HuH-7 (cell line): ENCODE measurements at regions not wholly inside any gene's neighbourhood (a gene's known extent, or its start where the extent isn't known, plus 50 kb on each side); places are given as distances from the start of the nearest gene placed in this dataset.
"Not testable (repeated sequence)": the region's sequence is repeated elsewhere in the genome, so short reads cannot be mapped to it uniquely, and the experiment has no call there.

Experiments
- DNase-seq: peaks from one replicate; pipeline ENCODE4 v3.0.0; 2011; ENCODE audit warnings: low spot score

DNA sequence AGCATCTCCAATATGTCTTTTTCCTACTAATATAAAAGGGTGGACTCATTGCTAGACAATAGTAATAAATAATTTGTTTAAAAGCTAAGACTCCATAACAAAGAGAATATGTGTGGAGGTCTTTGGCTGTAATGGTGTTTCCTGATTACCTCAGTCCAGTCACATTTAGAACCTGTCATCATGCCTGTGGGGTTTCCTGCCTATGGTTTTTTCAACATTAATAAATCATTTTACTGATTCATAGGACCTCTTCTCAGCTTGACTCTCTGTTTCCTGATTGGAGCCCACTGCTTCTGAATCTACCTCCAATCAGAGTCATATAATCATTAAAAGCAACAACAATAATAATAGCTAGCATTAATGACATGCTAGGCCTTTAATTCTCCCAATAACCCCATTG, 52.4 kb upstream of the GNAI1 start:
- no peak for DNase-seq

DNA sequence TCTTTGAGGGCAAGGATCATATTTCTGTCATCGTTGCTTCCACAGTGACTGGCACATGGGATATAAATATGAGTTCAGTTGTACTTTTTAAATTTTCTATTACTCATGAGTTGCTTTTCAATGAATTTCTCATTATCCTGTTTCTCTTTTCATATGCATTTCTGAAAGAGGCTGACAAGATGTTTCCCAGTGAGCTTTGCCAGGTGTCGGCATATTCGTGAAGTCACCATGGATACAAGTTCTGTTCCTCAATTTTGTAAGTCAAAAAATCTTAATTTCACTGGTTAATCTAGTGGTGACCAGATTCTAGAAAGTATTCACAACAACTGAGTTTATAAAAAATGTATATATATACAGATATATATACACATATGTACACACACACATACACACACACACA, 55.7 kb upstream of the GNAI1 start:
- no peak for DNase-seq

DNA sequence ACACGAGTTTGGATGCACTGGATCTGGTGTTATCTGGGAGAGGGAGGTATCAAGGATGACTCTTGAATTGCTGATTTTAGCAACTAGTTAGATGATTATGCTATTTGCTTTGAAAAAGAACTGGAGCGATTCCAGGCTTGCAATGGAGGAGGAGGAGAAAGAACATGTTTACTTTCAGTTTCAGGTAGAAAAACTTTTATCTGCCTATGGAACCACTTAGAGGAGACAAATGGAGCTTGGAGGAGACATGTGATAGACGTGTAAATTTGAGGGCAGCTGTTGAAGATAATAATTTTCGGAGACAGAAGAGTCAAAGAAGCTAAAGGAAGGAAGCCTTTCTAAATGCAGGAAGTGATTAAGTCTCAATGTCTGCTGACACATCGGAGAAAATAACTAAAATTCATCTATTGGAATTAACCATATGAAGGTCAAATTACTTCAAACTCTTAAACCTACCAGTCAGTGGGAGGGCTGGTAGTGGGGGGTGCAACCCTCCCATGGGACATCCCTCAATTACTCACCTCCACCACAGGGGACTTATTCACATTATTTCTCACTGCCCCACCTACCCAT, 56.4 kb upstream of the GNAI1 start:
- DNase-seq = no peak

DNA sequence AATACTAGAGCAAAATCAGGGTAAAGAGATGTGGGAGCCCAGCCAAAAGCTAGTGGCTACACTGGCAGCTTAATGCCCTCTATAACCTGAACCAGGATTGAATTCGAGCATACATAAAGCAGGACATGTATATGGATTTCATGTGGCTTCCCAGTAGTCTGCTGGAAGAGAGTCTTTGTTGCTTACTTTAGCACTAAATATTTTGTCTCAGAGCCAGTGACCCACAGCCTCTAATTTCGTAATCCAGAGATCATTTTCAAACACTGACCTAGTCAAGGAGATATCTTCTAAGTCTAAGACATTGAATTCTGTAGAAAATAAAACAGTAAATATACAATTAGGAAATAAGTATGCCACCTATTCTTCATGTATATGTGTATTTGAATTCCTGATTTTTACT, 64.2 kb upstream of the GNAI1 start:
- no peak for DNase-seq

DNA sequence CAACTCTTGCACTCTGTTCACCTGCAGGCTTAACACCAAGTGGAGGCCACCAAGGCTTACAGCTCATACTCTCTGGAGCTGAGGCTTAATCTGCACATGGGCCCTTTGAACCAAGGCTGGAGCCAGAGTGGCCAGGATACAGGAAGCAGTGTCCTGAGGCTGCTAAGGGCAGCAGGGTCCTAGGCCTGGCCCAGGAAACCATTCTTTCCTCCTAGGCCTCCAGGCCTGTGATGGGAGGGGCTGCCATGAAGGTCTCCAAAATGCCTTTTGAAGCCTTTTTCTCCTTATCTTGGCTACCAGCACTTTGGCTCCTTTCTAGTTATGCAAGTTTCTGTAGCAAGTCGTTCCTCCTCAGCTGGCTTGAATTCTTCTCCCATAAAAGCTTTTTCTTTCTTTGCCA, 68.0 kb upstream of the GNAI1 start:
- no peak for DNase-seq

DNA sequence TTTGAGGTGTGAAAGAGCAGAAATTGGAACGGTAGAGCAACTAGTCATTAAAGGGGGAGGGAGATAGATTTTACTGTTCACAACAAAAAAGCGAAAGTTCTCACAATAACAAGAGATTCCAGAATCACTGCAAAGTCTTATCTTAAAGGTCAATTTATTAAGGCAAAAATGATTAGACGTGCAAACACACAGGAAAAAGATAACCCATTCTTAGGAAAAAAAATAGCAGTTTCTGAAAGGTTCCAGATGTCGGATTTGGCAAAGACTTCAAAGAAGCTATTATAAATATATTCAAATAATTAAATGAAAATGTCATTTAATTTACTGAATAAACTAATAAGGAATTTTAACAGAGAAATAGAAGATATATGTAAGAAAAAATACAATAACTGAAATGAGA, 70.8 kb upstream of the GNAI1 start:
- no peak for DNase-seq

DNA sequence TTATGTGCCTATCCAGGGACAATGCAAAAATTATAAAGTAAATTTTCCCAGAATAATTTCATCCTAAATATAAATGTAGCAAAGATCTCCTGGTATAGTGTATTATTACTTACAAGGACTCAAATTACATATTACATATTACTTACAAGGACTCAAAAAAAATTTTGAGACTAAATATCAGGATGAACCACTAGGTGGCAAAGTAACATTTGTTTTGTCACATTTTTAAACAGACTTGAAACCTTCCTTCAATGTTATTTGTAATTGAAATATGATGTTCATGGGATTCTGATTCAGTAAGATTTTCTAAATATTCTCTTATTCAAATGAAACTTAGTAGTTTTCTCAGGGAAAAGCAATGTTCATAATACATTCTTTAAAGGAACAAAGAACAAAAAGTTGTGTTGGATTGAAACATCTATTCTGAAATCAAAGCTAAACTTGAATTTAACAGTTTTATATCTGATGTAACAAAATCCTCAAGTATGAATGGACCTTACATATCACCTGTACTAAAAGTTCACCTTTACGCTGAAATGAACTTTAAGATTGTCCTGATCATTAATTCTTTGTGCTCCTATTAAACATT, 74.3 kb upstream of the GNAI1 start:
- peak; percentile 15 for DNase-seq

DNA sequence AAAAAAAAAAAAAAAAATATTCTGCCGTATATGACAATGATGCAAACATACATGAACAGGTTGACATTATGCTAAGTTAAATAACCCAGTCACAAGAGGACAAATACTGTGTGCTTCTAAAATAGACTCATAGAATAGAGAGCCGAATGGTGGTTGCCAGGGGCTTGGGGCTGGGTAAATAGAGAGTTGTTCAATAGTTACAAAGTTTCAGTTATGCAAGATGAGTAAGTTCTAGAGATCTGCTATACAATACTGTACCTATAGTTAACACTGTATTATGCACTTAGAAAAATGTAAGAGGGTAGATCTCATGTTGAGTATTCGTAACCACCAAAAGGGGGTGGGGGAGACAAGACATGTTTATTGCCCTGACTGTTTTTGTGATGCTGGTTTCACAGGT, 77.1 kb upstream of the GNAI1 start:
- DNase-seq = no peak

DNA sequence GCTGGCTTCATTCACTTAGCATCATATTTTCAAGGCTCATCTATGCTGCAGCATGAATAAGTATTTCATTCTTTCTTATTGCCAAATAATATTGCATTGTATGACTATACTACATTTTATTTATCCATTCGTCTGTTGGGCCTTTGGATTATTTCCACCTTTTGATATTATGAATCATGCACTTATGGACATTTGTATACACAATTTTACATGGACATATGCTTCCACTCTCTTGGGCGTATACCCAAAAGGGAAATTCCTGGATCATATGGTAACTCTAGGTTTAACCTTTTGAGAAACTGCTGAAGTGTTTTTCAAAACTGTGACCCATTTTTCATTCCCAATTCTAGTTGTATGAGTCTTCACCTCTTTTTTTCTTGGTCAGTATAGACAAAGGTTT, 80.3 kb upstream of the GNAI1 start:
- DNase-seq = no peak

DNA sequence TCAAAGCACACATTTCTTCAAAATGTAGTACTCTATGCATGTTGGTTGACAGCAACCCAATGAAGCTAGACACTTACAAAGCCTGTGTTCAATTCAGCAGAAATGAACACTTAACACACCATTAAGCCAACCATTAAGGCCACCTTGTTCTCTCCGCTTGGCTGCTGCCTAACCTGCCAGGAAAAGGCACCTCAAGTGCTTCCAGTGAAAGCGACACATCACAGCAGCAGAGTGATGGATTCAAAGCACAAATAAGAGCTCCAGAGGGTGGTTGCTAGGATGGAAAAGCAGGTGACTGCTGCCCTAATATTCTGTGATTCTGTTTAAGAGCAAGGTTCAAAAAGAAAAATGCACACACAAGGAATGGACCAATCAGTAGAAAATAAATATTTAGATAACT, 81.5 kb upstream of the GNAI1 start:
- no peak for DNase-seq

DNA sequence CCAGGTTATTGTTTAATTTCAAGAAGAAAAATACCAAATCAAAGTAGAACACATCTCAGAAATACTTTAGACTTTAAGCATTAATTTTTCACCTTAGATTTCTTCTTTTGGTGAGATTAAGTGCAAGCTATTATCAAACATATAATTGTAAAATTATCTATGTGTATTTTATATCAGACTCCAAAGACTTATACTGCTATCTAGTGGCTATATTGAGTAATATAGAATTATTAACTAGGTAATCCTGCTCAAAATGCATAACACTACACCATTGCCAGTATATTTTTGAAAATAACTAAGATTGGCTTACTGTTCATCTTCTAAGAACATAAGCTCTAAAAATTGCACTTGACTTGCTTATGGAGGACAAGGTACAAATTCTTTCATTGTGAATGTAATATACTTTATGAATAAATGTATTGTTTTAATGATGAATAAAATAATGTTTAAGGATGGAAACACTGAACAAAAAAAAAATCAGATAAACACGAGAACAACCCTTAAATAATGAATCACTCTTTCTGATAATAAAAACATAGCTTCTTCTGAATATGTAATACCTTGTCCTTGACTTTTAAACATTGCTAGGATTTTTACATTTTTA, 86.7 kb upstream of the GNAI1 start:
- peak; percentile 5 for DNase-seq

DNA sequence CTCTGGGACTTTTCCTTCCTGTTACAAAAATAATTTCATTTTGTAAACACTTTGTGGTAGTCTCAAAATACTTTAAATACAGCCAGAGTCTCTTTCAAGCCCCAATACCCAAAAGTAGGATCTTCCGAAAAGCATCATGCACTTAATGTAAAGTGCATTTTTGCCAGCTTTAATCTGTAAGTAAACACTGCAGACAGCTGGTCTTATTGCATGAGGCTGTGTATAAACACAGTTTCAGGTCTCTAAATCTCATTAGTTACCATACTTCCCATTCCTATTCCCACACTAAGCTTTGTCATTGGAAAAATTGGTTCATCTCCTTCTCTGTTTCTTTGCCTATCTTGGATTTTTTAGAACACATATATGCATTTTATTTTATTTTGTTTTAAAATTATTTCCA, 87.6 kb upstream of the GNAI1 start:
- DNase-seq = no peak

DNA sequence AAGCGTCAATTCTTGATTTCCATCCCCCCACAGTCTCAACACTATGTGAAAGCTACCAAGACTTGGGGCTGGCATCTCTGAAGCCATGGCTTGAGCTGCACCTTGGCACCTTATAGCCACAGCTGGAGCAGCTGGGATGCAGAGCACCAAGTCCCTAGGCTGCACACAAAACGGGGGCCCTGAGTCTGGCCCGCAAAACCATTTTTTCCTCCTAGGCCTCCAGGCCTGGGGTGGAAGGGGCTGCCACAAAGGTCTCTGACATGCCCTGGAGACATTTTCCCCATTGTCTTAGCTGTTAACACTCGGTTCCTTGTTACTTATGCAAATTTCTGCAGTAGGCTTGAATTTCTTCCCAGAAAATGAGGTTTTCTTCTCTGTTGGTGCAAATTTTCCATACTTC, 89.8 kb upstream of the GNAI1 start:
- no peak for DNase-seq

DNA sequence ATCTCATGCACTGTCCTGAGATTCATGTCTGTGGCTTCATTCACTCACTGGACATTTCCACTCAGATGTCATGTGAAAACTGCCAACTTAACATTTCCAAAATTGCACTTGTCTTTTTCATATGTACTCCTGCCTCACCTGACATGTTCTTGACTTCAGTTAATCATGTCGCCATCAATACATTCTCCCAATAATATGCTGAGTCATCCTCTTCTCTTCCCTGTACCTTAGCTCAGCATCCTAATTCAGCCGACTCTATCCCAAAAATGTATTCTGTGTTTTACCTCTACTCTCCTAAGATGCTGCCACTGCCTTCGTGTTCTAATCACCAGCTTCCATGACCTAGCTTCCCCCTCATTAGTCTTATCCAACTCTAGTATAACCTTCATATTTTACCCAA, 93.9 kb upstream of the GNAI1 start:
- no peak for DNase-seq

DNA sequence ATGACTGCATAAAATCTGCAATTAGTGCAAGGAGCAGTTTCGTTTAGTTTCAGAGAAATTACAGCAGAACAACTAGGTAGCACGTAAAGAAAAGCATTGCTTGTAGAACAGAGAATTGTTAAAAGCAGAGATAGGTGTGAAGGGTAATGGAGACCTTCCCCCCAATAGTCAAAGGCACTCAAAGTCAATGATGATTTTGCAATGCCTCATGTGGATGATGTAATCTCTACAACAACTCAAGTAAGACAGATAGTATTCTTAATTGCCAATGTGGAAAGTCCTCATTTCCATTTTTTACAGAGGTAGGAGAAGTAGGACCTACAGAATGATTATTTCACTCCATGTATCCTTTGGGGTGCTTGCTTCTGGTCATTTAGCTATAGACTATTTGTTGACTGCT, 94.3 kb upstream of the GNAI1 start:
- no peak for DNase-seq

DNA sequence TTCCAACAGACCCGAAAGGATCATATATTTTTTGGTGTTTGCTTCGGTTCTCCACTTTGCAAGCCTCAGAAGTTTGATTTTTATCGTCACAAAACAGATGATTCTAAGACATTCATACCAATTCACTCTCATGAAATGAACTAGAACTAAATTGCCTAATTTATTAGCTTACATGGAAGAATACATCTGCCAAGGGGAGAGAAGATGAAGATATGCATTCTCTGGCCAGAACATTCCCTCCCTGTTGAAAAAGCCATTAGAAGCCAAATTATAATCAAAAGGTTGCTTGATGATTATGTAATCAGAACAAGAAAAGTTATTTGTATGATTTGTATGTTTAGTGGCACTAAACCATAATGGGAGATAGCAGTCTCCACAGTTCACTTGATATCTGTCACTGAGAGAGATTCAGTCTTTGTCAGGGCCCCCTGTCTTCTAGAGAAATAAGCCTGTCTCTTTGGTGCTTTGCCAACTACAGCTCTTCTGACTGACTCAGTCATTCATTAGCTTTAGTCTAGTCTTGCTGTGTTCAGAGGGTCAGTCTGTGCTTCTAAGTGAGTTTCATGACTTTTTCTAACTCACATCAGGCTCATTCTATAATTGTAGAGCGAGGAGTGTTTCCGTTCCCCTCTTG, 95.3 kb upstream of the GNAI1 start:
- DNase-seq = no peak

DNA sequence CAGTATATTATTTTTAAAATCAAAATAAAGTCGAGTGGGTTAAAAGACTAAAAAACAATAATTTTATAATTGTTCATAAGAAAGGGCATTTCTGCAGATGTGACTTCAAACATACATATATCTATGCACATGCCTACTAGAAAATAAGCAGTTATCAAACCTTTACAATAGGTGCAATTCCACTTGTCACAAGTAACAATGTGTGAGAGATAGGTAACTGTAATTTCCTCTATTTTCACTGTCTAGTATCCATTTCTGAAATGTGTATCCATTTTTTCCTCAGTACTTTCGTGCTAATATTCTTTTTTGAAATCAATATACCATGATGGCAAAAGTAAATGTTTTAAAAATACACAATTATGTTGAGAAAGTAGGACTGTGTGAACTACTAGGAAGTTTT, 96.9 kb upstream of the GNAI1 start:
- DNase-seq = no peak

DNA sequence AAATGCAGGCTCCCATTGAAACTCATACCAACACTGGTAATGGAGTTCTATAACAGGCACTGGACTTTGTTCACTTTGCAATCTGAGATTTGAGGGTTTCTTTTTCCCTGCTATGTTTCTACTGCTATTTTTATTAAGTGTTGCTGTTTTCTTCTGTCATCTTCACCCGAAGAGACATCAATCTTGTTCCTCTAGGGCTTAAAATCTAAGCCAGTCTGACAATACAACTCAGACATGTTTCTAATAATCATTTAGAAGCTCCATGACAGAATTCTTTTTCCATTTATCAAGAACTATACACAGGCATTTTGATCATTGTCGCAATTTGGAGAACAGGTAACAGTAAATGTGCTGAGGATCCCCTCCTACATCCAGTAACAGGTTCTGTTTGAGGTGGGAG, 98.5 kb upstream of the GNAI1 start:
- DNase-seq = no peak

DNA sequence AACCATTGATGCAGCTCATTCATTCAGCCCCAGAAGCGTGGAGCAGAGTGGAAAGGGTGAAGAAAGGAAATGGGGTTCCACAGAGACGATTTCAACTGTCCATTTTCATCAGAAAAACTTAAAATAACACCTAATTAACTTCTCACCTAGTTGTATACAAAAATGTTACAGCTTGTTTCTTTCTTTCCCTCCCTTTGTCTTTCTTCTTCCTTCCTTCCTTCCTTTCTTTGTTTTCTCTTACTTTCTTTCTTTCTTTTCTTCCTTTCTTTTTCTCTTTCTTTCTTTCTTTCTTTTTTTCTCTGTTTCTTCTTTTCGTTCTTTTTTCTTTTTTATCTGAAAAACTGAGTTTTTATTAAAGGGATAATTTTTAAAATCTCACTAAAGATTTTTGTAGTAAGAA, 105.9 kb upstream of the GNAI1 start:
- no peak for DNase-seq

DNA sequence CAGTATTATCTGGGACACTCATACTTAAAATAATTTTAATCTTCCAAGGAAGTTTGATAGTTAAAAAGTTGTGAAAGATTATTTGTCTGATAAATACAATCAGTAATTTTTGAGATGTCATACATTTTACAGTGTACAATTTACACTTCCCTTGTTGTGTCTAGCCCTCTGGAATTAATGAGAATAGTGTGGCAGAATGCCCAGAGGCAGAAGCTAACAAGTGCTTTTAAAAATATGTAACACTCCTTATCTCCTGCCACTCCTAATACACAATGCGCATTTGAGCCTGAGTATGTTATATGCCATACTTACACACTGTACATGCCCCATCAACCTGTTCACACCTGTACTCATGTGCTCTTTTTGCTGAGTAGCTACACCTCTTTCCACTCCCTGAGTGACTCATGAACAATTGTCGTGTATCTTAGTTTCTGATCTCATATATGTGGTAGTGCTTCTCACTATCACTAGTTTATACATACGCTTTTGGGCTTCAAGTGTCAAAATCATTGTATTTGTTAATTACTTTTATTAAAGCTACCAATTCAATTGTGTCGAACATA, 106.9 kb upstream of the GNAI1 start:
- no peak for DNase-seq

DNA sequence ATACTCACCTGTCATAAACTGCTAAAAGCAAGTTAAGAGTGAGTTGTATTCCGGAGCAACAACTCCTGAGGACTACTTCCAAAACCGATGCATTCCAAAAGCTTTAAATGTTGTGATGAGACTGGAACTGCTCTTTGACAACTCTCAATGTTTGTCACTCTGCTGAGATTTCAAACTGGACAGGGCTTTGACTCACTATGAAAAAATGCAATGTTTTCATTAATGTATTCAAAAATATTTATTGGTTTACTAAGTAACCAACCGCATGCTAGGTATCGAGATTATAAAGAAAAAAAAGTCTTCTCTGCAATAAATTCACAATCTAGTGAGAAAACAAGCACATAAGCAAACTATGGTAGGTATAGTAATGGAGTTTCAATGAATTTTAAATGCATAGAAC, 107.9 kb upstream of the GNAI1 start:
- no peak for DNase-seq

DNA sequence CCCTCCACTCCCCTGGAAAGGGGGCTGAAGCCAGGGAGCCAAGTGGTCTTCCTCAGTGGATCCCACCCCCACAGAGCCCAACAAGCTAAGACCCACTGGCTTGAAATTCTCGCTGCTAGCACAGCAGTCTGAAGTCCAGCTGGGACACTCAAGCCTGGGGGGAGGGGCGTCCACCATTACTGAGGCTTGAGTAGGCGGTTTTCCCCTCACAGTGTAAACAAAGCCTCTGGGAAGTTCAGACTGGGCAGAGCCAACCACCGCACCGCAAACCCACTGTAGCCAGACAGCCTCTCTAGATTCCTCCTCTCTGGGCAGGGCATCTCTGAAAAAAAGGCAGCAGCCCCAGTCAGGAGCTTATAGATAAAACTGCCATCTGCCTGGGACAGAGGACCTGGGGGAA, 114.4 kb upstream of the GNAI1 start:
- DNase-seq = not testable (repeated sequence)

DNA sequence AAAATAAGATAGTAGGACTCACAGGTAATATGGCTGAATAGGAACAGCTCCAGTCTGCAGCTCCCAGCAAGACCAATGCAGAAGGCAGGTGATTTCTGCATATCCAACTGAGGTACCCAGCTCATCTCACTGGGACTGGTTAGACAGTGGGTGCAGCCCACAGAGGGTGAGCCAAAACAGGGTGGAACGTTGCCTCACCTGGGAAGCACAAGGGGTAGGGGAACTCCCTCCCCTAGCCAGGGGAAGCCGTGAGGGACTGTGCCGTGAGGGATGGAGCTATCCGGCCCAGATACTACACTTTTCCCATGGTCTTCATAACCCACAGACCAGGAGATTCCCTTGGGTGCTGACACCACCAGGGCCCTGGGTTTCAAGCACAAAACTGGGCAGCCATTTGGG, 114.8 kb upstream of the GNAI1 start:
- DNase-seq = not testable (repeated sequence)
